HG03520 (cell line): ENCODE measurements at regions not wholly inside any gene's neighbourhood (a gene's known extent, or its start where the extent isn't known, plus 50 kb on each side); places are given as distances from the start of the nearest gene placed in this dataset.

Source experiments
- ATAC-seq: cut with Tn5 transposase; IDR thresholded peaks from one replicate; pipeline ENCODE4 v1.9.1; 2021; ENCODE audit warnings: mild to moderate bottlenecking, moderate library complexity; ENCODE audit not compliant: unreplicated experiment

DNA sequence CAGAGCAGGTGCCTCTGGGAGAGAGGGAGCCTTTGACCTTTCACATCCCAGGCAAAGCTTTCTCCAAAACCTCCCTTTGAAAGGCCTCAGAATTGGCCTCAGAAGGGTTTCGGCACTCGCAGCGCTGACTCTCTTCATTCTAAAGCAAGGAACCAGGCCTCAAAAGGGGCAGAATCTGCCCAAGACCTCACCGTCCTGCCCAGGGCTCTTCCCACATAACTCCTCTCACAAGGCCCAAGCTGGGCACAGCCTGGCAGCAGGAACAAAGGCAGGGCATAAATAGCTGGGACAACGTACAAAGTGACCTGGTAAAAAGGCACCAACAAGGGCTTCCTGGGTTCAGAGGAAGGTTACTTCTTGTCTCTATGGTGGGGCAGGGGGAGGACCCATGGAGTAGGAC is 166.3 kb upstream of the FSTL4 start:
- no peak for ATAC-seq

DNA sequence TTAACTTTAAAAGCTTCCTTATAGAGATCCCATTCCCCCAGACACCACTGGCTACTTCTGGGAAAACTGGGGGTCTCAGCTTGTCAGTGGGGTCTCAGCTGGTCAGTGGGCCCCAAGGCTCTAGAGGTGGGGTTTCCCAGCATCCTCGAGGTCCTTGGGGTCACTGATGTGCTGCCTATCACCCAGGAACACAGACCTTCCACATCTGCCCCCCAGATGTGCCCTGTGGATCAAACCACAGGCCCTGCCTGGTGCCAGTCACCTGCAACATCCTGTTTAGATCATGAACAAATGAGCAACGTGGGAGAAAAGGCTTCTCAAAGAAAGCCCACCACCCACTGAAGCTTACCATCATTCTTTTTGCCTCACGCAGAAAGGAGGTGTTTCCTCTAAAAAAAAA is 165.6 kb upstream of the FSTL4 start:
- no peak for ATAC-seq

DNA sequence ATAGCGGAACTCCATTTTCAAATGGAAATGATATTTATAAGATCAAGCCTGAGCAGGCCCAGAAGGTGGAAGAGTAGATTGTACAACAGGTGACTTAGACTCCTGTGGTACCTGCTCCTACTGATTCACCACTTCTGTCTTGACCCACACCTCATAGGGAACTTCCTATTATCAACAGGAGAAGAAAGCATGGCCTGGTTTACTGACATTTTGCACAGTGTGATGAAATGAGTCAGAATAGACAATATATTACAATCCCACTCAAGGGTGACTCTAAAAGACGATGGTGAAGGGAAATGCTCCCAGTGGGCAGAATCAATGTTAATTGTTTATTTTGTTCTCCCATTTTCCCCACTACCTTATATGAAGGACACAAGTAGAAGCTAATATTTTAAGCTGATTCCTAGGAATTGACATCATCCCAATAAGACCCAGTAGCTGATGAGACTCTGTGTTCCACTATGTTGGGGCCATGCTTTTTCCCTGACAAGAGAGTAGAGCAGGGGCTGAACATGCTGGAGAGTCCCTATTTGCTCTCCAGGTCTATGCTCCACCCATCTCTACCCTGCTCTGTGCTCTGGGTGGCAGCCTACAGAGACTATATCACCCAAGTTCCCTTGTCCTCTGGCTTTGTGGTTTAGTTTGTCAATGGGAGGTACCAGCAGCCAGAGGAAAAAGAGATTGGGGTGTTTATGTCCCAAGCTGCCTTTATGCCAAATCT is 163.4 kb upstream of the FSTL4 start:
- ATAC-seq = no peak

DNA sequence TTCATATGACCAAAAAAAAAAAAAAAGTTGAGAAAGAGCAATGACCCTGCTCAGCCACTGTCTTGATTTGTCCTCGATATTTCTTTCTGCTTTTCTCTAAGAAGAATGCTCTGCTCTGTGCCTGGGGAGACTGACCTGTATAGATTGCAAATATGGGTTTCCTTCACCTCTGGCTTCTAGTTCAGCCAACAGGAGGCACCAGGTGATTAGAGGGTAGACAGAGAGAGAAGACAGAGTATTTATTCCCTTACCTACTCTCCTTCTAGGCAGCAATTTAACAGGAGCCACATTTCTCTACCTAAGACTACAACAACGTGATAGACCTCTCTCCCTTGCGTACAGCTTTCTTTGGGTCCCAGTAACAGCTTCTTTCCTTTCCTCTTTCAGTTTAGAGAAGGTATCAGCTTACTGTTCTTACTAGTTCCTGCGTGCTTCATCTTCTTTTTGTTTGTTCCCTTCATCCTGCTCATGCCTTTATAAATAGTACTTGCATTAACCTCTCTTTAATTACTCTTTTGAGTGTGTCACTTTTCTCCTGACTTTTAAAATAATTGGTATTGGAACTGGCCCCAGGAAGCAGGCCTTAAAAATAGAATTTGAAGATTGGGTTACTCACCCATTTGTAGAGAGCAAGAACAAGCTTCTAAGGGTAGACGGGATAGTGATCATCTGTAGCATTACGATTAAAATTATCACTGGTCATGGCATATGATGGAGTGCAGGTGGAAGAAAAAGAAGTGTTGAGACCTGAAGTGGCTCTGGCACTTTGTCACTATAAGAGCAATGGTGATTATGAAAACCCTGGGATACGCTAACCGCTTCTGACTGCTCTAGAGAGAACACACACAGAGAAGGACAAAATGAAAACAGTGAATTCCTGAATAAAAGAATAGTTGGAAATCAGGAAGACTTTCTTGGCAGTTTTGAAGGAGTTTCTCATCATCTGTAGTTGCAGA is 161.2 kb upstream of the FSTL4 start:
- ATAC-seq = no peak

DNA sequence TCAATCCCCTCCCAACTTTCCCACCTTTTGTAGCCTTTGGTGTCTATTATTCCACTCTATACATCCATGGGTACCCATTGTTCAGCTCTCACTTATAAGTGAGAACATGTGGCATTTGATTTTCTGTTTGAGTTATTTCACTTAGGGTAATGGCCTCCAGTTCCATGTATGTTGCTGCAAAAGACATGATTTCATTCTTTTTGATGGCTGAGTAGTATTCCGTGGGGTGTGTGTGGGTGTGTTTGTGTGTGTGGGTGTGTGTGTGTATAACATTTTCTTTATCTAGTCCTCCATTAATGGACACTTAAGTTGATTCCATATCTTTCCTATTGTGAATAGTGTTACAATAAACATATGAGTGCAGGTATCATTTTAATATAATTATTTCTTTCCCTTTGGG is 157.5 kb upstream of the FSTL4 start:
- ATAC-seq = no peak

DNA sequence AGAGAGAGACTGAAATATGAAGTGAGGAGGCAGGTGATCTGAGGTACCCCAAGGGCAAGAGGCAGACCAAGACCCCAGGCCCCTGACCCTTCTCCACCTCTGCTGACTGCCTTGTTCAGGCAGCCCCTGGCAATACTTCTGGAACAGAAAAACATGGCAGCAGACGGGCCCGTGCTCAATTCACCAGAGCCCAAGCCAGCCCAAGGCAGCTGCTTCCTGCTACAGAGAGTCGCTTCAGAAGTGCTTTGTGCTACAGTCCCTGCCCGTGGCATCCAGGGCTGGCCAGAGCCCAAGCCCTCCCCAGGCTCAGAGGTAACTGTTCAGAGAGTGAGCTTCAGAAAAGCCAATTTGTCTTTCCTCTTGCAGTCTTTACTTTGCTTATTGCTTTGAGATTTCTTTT is 151.4 kb upstream of the FSTL4 start:
- no peak for ATAC-seq

DNA sequence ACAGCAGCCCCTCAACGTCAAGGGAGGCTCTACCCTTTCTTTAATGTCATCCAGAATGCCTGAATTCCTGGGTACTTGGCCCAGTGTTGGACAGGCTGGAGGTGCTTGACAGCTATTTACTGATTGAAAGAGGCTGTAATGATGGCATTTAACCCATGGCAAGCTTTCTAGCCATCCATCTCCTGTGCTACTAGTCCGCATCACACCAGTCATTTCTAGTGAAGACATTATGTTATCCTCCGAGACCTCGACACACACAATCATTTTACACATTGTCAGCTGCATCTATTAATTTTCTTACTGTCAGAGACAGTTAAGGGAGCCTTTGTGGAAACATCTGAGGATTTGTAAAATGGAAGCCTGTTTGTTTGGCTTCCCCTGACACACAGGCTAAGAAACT is 149.3 kb upstream of the FSTL4 start:
- no peak for ATAC-seq

DNA sequence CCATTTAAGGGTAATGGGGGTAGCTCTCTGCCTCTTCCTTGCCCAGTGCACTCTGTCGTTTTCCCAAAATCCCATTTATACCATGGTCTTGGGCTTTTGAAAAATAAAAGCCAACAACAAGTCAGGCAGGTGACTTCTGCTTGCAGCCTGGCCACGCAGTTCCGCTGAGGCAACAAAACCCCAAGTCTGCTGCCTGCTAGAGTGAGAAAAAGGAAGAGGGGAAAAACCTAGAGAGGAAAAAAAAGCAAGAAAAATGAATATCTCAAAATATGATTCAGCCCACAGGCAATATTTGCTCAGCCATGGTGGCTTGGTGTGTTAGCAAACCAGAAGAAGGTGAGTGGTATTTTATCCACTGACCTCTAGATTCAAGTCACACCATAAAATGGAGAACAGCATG is 148.2 kb upstream of the FSTL4 start:
- no peak for ATAC-seq

DNA sequence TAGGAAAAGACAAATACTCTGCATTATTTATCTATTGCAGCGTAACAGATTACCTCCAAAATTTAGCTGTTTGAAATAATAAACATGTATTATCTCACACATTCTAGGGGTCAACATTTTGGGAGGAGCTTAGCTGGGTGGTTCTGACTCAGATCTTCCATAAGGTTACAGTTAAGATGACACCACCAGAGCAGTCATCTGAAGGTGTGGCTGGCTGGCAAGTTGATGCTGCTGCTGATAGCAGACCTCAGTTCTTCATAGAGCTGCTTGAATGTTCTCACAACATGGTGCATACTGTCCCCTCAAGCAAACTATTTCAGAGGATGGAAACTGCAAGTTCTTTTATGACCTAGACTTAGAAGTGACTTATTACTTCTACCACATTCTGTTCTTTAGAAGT is 146.3 kb upstream of the FSTL4 start:
- no peak for ATAC-seq

DNA sequence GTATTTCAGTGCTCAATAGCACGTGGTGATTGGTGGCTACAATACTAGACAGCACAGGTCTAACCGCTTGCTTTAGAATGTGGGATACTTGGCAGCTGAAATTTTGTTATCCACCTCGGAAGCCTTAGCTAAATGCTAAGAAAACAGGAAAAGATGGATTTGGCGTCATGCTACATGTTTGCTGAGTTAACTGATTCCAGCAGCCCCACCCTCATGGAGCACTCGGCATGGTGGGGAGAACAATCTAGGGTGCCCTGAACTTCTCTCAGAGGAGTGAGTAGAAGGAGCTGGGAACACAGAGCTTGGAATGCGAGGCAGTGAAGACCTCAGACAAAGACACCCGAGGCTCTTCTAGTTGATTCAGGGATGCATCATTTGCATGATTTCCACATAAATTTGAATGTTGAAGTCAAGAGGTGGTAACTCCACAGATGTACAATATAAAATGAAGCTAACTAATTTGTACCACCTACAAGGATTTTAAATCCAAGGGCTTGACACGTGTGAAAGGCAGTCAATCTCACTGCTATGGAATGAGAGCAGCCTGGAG is 145.1 kb upstream of the FSTL4 start:
- ATAC-seq = no peak

DNA sequence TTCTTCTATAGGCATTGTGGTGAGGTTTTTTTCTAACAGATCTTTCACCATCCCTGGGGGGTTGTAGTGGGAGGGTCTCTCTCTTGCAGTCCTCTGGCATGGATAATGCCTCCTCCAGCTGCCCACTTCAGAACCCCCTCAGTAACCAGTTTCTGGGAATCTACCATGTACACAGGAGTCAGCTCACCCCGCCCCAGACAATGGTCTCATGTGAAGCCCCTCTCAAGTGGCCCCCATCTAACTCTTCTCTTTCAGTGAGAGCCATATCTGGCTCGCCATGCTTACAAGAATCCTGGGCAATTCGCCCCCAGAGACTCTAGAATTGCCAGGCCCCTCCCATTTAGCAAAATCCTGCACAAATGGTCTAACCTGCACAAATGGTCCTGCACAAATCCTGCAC is 144.4 kb upstream of the FSTL4 start:
- no peak for ATAC-seq

DNA sequence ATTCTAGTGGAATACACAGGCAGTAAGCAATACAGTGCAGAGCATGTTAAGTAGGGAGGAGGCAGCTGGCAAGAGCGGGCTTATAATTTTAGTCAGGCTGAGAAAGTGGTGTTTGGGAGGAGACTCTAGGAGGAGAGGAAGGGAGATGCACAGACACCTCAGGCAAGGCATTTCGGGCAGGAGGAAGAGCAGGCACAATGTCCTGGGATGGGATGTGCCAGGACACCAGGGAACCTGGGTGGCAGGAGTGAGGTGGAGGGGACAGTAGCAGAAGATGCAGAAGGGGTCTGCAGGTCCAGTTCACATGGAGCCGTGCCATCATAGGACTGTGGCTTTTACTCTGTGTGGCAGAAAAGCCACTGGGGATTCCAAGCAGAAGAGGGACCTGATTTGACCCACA is 143.7 kb upstream of the FSTL4 start:
- no peak for ATAC-seq

DNA sequence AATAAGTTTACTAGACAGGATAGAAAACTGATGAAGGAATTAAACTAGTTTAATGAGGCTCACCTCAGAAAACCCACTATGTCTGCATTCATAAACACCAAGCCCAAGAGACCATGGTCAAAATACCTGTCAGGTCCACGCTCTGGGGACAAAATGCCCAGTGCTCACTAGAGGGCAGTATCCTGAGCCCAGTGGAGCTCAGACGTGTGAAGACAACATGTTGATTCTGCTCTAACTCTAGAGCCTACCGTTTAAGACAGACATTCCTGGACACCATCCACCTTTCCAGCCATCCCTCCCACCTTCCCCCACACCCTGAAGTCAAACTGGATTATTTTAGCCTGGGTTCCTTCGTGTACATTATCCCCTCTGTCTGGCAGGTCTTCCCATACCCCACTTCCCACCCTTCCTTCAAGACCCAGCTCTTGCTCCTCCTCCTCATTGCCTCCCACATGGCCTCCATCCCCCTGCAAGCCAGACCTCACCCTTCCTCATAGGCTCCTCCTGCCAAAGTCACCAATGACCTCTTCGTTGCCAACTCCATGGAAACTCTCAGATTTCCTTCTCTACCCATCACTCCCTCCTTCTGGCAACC is 142.3 kb upstream of the FSTL4 start:
- ATAC-seq = no peak

DNA sequence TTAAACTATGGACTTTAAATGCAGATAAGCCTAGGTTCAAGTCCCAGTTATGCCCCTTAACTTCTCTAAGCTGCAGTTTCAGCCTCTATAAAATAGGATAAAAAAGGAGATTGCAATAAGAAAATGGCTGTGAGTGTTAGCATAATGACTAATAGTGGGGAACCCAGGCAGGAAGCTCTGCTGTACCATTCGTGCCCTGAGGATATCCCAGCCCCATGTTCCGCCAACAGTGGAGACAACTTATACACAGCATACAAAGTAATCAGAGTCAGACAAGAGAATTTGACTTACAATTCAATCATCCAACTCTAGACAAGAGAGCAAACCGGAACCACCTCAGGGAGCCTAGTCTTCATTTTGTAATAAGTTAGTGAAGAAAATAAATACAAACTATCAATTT is 141.5 kb upstream of the FSTL4 start:
- no peak for ATAC-seq

DNA sequence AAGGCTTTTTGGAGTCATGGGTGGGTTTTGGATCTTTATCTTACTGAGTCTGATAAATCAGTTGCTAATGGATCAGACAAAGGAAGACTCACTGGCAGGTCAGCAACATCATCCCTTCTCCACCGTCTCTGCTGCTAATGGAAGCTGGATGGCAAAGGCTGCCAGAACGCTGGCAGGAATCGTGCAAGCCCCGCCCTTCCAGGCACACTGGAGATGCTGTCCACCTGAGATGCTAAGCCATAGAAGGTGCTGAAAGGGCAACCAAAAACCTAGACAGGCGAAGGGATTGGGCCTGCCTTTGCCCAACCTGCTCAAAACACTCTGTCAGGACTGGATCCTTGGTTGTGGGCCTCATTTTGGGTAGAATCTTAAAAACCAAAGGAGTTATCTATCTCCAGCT is 139.5 kb upstream of the FSTL4 start:
- ATAC-seq = no peak

DNA sequence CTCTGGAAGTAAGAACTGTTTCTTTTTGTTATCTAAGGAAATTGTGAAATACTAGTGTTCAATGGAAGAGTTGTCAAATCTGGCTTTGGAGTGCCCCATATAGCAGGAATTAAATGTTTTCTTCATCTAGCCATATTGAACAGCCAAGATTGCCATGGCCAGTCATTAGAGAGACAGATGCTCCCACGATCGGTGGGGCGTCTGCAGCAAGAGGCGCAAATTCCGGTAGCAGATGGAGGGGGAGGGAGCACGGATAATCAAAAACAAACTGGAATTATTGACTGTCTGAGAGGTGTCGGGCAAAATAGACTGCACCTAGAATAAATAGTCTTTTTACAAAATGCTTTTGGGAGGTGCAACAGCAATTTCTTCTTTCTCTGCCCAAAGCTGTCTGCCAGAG is 139.1 kb upstream of the FSTL4 start:
- ATAC-seq = no peak

DNA sequence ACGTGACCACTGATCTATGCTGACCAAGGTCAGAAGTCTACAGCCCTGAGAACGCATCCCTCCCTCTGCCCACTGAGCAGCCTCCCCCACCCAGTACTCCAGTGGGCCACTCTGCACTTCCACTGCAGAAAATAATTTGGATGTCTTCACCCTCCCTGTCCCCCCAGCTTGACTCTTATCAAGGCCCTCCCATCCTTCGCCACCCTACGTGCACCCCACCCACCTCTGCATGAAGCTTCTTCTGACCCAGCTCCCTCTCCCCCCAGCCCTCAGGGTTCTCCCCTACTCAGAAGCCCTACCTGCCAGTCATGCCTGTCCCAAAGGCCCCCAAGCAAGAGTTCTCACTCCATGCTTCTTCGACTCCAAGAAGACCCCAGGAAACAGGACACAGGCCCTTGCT is 138.5 kb upstream of the FSTL4 start:
- ATAC-seq = no peak

DNA sequence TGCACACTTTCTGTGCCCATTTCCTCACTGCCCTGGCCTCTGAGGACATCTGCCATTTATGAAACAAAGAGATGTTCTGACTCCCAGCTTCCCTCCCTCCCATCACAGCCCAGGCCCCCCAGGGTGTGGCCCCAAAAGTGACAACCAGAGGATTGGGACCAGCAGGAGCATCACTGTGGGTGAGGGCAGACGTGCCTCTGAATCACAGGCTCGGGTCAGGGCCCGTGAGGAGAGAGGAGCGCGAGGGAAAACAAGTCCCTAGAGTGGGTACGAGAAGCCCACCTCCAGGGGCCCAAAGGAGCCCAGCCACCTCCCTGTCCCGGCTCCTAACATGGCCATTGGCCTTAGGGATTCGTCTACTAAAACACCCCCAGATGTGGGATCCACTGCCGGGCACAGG is 138.0 kb upstream of the FSTL4 start:
- ATAC-seq = no peak

DNA sequence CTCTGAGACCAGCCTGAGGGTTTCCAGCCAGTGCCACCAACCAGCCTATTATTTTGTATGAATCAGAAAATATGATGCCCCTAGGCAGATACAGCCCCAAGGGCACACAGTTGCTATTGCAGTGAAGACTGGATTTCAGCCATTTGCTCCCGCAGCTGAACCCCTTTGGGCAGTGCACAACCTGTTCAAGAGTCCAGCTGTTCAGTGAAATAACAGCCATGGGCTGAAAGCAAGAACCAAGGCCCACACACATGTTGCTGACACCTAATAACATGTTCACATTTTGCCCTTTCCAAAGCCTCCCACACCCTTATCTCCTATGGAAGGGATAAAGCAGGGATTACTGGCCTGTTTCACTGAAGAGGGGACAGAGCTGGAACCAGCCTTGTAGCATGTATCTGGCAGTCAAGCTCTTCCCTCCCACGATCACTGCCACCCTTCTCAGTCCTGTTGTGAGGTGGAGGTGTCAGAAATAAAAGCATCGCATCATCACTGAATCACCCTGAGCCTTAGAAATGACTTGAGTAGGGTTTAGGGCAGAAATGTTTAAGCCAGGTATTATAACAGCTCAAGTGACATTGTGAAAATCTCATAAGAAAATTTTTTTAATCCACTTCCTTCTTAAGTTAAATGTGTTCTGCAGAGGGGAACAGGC is 137.1 kb upstream of the FSTL4 start:
- no peak for ATAC-seq

DNA sequence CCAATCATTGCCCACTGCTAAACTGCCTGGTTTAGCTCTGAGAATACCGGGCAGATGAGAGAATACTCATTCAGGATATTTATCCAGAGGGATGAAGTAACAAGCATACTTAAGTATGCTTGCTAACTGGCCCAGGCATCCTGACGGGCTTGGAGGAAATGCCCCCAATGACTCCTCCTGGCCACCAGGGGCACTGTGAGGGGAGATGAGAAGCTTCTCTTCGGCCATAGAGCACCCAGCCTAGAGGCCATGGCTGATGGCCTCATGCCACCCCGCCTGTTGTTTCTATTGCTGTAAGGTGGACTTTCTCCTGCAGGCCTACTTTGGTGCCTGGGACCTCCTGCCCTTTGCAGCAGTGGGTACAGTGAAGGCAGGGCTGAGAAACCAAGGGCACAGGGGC is 134.5 kb upstream of the FSTL4 start:
- ATAC-seq = no peak

DNA sequence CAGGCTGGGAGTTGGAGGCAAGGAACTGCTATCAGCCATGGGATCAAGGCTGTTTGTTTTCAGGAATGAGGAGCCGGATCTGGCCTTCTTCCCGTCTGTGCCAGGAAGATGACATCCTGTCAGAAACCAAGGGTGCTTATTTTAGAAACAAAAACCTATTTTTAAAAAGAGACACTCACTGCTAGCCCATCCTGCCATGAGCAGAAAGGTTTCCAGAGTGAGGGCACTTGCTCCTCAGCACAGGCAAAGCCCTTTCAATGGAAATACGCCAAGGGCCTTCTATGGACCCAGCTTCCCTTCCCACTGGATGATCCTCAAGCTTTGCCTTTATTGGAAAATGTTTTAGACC is 132.6 kb upstream of the FSTL4 start:
- ATAC-seq = no peak
